ENCODE measurements at regions not wholly inside any gene's neighbourhood (a gene's known extent, or its start where the extent isn't known, plus 50 kb on each side); places are given as distances from the start of the nearest gene placed in this dataset.

DNA sequence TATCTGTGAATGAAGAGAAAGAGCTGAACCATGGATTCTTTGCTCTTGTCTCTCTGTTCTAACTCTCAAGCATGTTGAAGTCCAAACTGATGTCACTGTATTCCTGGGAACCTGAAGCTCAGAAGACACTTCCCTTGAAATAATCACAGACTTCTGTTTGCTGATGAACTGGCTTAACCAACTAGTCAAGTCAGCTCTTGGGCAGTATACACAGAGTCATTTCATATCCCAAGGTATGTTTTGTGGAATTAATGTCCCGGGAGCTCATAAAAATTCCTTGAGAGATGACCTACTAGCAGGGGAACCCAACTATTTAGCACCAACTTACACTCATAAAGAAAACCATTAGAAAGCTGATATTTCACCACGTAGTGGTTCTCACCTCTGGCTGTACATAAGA is 156.6 kb downstream of the NR4A2 start:
- TF ChIP-seq POLR2A (IDR thresholded peaks at IDR 0.05; ENCODE audit: low read length) (no peak), CHD2 (IDR thresholded peaks at IDR 0.05; ENCODE audit: low read length, partially characterized antibody) (no peak), CEBPB (IDR thresholded peaks at IDR 0.05) (no peak), MYC (IDR thresholded peaks at IDR 0.05; ENCODE audit: borderline replicate concordance, low read length) (no peak), RFX5 (IDR thresholded peaks at IDR 0.05) (no peak), TP53 (CRISPR knock-in tag; IDR thresholded peaks at IDR 0.05) (no peak)
- TF ChIP-seq, protein P1, sequence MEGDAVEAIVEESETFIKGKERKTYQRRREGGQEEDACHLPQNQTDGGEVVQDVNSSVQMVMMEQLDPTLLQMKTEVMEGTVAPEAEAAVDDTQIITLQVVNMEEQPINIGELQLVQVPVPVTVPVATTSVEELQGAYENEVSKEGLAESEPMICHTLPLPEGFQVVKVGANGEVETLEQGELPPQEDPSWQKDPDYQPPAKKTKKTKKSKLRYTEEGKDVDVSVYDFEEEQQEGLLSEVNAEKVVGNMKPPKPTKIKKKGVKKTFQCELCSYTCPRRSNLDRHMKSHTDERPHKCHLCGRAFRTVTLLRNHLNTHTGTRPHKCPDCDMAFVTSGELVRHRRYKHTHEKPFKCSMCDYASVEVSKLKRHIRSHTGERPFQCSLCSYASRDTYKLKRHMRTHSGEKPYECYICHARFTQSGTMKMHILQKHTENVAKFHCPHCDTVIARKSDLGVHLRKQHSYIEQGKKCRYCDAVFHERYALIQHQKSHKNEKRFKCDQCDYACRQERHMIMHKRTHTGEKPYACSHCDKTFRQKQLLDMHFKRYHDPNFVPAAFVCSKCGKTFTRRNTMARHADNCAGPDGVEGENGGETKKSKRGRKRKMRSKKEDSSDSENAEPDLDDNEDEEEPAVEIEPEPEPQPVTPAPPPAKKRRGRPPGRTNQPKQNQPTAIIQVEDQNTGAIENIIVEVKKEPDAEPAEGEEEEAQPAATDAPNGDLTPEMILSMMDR (IDR thresholded peaks at IDR 0.05): no peak
- TF ChIP-seq, protein P2, sequence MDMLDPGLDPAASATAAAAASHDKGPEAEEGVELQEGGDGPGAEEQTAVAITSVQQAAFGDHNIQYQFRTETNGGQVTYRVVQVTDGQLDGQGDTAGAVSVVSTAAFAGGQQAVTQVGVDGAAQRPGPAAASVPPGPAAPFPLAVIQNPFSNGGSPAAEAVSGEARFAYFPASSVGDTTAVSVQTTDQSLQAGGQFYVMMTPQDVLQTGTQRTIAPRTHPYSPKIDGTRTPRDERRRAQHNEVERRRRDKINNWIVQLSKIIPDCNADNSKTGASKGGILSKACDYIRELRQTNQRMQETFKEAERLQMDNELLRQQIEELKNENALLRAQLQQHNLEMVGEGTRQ (IDR thresholded peaks at IDR 0.05): no peak

Data from A549 (cell line).